HEK293 (cell line): ENCODE measurements at regions not wholly inside any gene's neighbourhood (a gene's known extent, or its start where the extent isn't known, plus 50 kb on each side); places are given as distances from the start of the nearest gene placed in this dataset.

ENCODE experiments used
- TCF7L2 ChIP-seq: IDR thresholded peaks from 2 replicates; pipeline ENCODE4 v1.6.1; 2011; ENCODE audit warnings: low read depth, mild to moderate bottlenecking, inconsistent platforms, low read length, moderate library complexity, borderline replicate concordance
- TF ChIP-seq, protein P1 (sequence below): fragments of 450-650 bp; formaldehyde crosslinking; IDR thresholded peaks from 2 replicates; pipeline ENCODE4 v1.5.1; 2016; ENCODE audit warnings: missing biosample characterization, missing genetic modification characterization

DNA sequence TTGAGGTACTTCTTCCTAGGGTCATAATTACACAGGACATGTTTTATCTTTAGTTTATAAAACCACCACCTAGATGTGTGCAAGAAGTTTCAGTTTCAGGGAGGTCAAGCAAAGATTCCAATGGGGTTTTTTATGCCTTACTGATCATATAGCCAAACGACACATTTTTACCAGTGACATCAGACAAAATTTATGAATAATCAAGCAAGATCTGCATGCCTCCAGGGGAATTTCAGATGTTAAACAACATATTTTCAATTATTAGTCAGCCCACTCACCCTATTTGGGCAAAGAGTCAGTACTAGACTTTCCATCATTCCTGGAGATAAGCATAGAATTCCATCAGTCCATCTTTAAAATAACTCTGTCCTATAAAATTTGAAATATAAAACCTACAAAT lies 867.4 kb downstream of the KCNT2 start:
- TF ChIP-seq, protein P1, sequence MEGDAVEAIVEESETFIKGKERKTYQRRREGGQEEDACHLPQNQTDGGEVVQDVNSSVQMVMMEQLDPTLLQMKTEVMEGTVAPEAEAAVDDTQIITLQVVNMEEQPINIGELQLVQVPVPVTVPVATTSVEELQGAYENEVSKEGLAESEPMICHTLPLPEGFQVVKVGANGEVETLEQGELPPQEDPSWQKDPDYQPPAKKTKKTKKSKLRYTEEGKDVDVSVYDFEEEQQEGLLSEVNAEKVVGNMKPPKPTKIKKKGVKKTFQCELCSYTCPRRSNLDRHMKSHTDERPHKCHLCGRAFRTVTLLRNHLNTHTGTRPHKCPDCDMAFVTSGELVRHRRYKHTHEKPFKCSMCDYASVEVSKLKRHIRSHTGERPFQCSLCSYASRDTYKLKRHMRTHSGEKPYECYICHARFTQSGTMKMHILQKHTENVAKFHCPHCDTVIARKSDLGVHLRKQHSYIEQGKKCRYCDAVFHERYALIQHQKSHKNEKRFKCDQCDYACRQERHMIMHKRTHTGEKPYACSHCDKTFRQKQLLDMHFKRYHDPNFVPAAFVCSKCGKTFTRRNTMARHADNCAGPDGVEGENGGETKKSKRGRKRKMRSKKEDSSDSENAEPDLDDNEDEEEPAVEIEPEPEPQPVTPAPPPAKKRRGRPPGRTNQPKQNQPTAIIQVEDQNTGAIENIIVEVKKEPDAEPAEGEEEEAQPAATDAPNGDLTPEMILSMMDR (tag by site-specific recombination), result no peak
- no peak for TF ChIP-seq TCF7L2
